ENCODE measurements at regions not wholly inside any gene's neighbourhood (a gene's known extent, or its start where the extent isn't known, plus 50 kb on each side); places are given as distances from the start of the nearest gene placed in this dataset.
"Not testable (repeated sequence)": the region's sequence is repeated elsewhere in the genome, so short reads cannot be mapped to it uniquely, and the experiment has no call there.

- no peak for DNase-seq
- Histone ChIP-seq H3K4me1 (no peaks in the 10 kb centered on the region), H3K4me3 (ENCODE audit: low read depth, low read length) (no peak overlapping the region), H3K27me3 (replicated peaks; ENCODE audit: control insufficient read depth, insufficient read depth, low read length) (no peaks in the 10 kb centered on the region), H3K36me3 (ENCODE audit: control insufficient read depth, insufficient read depth, low read length) (no peaks in the 10 kb centered on the region), H3K9me3 (no peaks in the 10 kb centered on the region)
- intact Hi-C loops (cut with micrococcal nuclease; ENCODE audit: unreplicated experiment), result no loop called here
- no peak for TF ChIP-seq CTCF (IDR thresholded peaks at IDR 0.05; ENCODE audit: insufficient read depth in 1 of 2, low read depth in 1 of 2, low read length in 1 of 2, severe bottlenecking in 1 of 2, unreplicated experiment in 1 of 2)
- ChIA-PET POLR2A (no interaction called here), CTCF (no interaction called here)
- Mint-ChIP-seq H3K27ac (ENCODE audit: unreplicated experiment) (no peak overlapping the region), H3K4me1 (ENCODE audit: low read depth, unreplicated experiment) (peaks cover 9% of the 10 kb centered on the region), H3K9me3 (ENCODE audit: unreplicated experiment) (peaks cover 12% of the 10 kb centered on the region), H3K36me3 (ENCODE audit: insufficient read depth, unreplicated experiment) (no peaks in the 10 kb centered on the region), H3K4me3 (ENCODE audit: unreplicated experiment) (no peak overlapping the region), H3K27me3 (ENCODE audit: insufficient read depth, unreplicated experiment) (no peaks in the 10 kb centered on the region)
- no TSS peak for BruUV-seq (replicated peaks)
Measured at GRCh38 chr1:87432685-87433084, 104.0 kb downstream of the LMO4 start.

- H3K27me3 ChIP-seq (replicated peaks; ENCODE audit: control insufficient read depth, insufficient read depth, low read length); CTCF ChIA-PET; H3K36me3 ChIP-seq (ENCODE audit: control insufficient read depth, insufficient read depth, low read length); H3K27me3 Mint-ChIP-seq (ENCODE audit: insufficient read depth, unreplicated experiment); H3K4me1 ChIP-seq; DNase-seq; H3K4me1 Mint-ChIP-seq (ENCODE audit: low read depth, unreplicated experiment); H3K4me3 Mint-ChIP-seq (ENCODE audit: unreplicated experiment); POLR2A ChIA-PET; intact Hi-C loops (cut with micrococcal nuclease; ENCODE audit: unreplicated experiment); H3K4me3 ChIP-seq (ENCODE audit: low read depth, low read length); H3K27ac Mint-ChIP-seq (ENCODE audit: unreplicated experiment); H3K36me3 Mint-ChIP-seq (ENCODE audit: insufficient read depth, unreplicated experiment); H3K9me3 ChIP-seq; BruUV-seq (replicated peaks): not testable (repeated sequence)
- peaks cover 12% of the 10 kb centered on the region for H3K9me3 Mint-ChIP-seq (ENCODE audit: unreplicated experiment)
Measured at GRCh38 chr1:87433101-87433500, 104.4 kb downstream of the LMO4 start.

DNA sequence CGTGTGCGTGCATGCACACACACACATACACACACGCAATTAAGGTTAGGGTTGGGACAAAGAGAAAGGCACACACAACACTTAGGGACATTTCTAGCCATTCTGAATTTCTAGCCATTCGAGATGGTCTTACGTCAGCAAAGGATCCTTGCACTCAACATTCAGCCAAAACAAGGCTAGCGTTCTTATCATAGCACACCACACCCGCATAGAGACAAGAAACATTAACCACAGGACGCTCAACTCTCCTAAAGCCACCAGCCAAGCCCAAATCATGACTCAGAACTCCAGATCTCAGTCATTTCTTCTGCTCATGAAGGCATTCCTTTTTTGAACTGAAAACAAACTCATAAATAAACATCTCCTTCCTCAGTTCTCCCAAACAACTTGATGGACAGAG lies 106.8 kb downstream of the LMO4 start:
- Histone ChIP-seq H3K4me1 (no peaks in the 10 kb centered on the region), H3K9me3 (no peaks in the 10 kb centered on the region), H3K27me3 (replicated peaks; ENCODE audit: control insufficient read depth, insufficient read depth, low read length) (no peaks in the 10 kb centered on the region), H3K36me3 (ENCODE audit: control insufficient read depth, insufficient read depth, low read length) (no peaks in the 10 kb centered on the region), H3K4me3 (ENCODE audit: low read depth, low read length) (no peak overlapping the region)
- no peak overlapping the region for H3K4me3 Mint-ChIP-seq (ENCODE audit: unreplicated experiment)
- TF ChIP-seq CTCF (IDR thresholded peaks at IDR 0.05; ENCODE audit: insufficient read depth in 1 of 2, low read depth in 1 of 2, low read length in 1 of 2, severe bottlenecking in 1 of 2, unreplicated experiment in 1 of 2), result no peak
- peaks cover 9% of the 10 kb centered on the region for H3K4me1 Mint-ChIP-seq (ENCODE audit: low read depth, unreplicated experiment)
- H3K27me3 Mint-ChIP-seq (ENCODE audit: insufficient read depth, unreplicated experiment), result no peaks in the 10 kb centered on the region
- ChIA-PET CTCF (no interaction called here), POLR2A (no interaction called here)
- no peak for DNase-seq
- H3K36me3 Mint-ChIP-seq (ENCODE audit: insufficient read depth, unreplicated experiment), result no peaks in the 10 kb centered on the region
- BruUV-seq (replicated peaks), result no TSS peak
- intact Hi-C loops (cut with micrococcal nuclease; ENCODE audit: unreplicated experiment), result no loop called here
- H3K9me3 Mint-ChIP-seq (ENCODE audit: unreplicated experiment), result peaks cover 12% of the 10 kb centered on the region
- no peak overlapping the region for H3K27ac Mint-ChIP-seq (ENCODE audit: unreplicated experiment)

DNA sequence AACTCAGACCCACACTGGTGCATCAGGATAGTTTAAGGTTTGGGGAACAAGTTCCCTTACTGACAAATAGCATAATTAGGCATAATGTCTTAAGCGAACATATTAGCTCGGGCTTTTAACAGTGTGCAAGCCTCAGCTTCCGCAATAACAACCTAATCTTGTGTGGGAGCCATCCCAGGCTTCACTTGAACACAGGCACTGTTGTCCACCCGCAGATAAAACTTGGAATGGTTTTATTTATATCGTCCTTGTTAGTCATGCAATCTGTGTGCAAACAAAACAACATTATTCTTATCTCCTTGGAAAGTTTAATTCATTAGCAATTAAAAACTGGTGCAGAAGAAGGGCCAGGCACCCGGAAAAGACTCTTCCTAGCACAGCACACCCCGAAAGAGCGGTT lies 107.4 kb downstream of the LMO4 start:
- H3K36me3 Mint-ChIP-seq (ENCODE audit: insufficient read depth, unreplicated experiment); H3K4me3 Mint-ChIP-seq (ENCODE audit: unreplicated experiment); H3K36me3 ChIP-seq (ENCODE audit: control insufficient read depth, insufficient read depth, low read length); intact Hi-C loops (cut with micrococcal nuclease; ENCODE audit: unreplicated experiment); H3K27ac Mint-ChIP-seq (ENCODE audit: unreplicated experiment); CTCF ChIA-PET; H3K27me3 Mint-ChIP-seq (ENCODE audit: insufficient read depth, unreplicated experiment); DNase-seq; H3K4me1 Mint-ChIP-seq (ENCODE audit: low read depth, unreplicated experiment); POLR2A ChIA-PET; H3K4me3 ChIP-seq (ENCODE audit: low read depth, low read length); H3K4me1 ChIP-seq; H3K27me3 ChIP-seq (replicated peaks; ENCODE audit: control insufficient read depth, insufficient read depth, low read length); H3K9me3 ChIP-seq; BruUV-seq (replicated peaks): not testable (repeated sequence)
- peaks cover 12% of the 10 kb centered on the region for H3K9me3 Mint-ChIP-seq (ENCODE audit: unreplicated experiment)

All from Caco-2 (cell line).